HEK293T (cell line): ENCODE measurements at regions not wholly inside any gene's neighbourhood (a gene's known extent, or its start where the extent isn't known, plus 50 kb on each side); places are given as distances from the start of the nearest gene placed in this dataset.

Source experiments
- ARNT ChIP-seq: fragments of 450-650 bp; IDR thresholded peaks from 2 replicates; pipeline ENCODE4 v1.6.1; 2017; ENCODE audit warnings: mild to moderate bottlenecking
- ELF4 ChIP-seq: fragments of 450-650 bp; IDR thresholded peaks from 2 replicates; pipeline ENCODE4 v1.6.1; 2017; ENCODE audit warnings: antibody characterized with exemption
- FOXA1 ChIP-seq: fragments of 450-650 bp; IDR thresholded peaks from 2 replicates; pipeline ENCODE4 v1.6.1; 2016; ENCODE audit warnings: mild to moderate bottlenecking
- FOXM1 ChIP-seq: fragments of 450-650 bp; IDR thresholded peaks from 2 replicates; pipeline ENCODE4 v1.6.1; 2017; ENCODE audit warnings: mild to moderate bottlenecking, borderline replicate concordance
- HDGF ChIP-seq: fragments of 450-650 bp; IDR thresholded peaks from 2 replicates; pipeline ENCODE4 v1.6.1; 2017; ENCODE audit warnings: antibody characterized with exemption, borderline replicate concordance
- NFRKB ChIP-seq: fragments of 450-650 bp; IDR thresholded peaks from 2 replicates; pipeline ENCODE4 v1.6.1; 2016; ENCODE audit warnings: mild to moderate bottlenecking, moderate library complexity
- PKNOX1 ChIP-seq: fragments of 450-650 bp; IDR thresholded peaks from 2 replicates; pipeline ENCODE4 v1.6.1; 2016
- SP1 ChIP-seq: fragments of 450-650 bp; IDR thresholded peaks from 2 replicates; pipeline ENCODE4 v1.6.1; 2017
- SUZ12 ChIP-seq: fragments of 450-650 bp; IDR thresholded peaks from 2 replicates; pipeline ENCODE4 v1.6.1; 2016; ENCODE audit warnings: mild to moderate bottlenecking
- TARDBP ChIP-seq: fragments of 450-650 bp; IDR thresholded peaks from 2 replicates; pipeline ENCODE4 v1.6.1; 2016

- TF ChIP-seq FOXA1 (no peak), PKNOX1 (no peak), ARNT (no peak), SUZ12 (no peak), TARDBP (no peak), SP1 (no peak), FOXM1 (no peak), HDGF (no peak), NFRKB (no peak), ELF4 (no peak)
Measured at GRCh38 chr5:74037321-74037720, 411.3 kb downstream of the ARHGEF28 start.
